ENCODE measurements at regions not wholly inside any gene's neighbourhood (a gene's known extent, or its start where the extent isn't known, plus 50 kb on each side); places are given as distances from the start of the nearest gene placed in this dataset.

DNA sequence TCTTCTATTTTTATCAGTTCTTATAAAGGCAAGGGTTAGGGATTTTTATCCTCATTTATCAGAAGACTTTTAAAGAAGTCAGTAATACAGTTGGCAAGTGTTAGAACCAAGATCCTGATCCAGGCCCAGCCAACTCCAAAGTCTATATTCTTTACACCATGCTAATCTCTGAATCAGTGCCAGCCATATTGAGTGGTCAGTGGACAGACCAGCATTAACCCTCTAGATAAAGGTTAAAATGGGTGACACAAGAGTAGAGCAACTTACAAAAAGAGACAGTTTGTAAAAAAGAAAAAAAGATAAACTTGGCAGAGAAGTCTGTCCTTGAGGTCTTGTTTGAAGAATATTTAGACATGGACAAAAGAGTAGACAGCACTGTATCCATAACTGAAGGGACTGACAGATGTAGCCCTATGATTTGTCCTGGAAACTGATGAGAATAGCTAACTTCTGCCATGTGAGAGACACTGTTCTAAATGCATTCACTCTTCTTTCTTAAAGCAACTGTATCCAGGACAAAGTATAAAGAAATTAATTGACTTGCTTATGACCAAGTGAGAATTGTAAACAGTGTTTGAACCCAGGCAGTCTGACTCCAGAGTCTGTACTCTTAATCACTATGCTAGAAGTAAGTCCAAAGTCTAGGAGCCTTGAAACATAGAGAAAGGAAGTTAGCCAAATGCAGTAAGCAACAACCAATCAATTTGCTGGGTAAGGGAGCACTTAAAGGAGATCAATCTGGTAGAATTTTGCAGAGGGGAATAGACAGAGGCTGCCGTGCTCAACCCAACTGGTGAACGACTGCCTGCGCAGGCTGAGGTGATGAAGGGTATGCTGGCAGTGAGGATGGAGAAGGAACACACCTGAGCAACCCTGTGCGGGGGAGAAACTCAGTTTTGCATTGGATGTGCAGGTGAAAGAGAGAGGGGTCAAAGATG, 103.7 kb downstream of the TTC6 start:
- DNase-seq (no peak), ATAC-seq (ENCODE audit: low read depth) (no peak)
- Mint-ChIP-seq H3K27ac (no peak overlapping the region), H3K27me3 (no peaks in the 10 kb centered on the region), H3K4me3 (no peak overlapping the region), H3K36me3 (ENCODE audit: low read depth) (no peaks in the 10 kb centered on the region), H3K4me1 (no peaks in the 10 kb centered on the region), H3K9me3 (peaks cover 2% of the 10 kb centered on the region)
- TF ChIP-seq, protein P1, sequence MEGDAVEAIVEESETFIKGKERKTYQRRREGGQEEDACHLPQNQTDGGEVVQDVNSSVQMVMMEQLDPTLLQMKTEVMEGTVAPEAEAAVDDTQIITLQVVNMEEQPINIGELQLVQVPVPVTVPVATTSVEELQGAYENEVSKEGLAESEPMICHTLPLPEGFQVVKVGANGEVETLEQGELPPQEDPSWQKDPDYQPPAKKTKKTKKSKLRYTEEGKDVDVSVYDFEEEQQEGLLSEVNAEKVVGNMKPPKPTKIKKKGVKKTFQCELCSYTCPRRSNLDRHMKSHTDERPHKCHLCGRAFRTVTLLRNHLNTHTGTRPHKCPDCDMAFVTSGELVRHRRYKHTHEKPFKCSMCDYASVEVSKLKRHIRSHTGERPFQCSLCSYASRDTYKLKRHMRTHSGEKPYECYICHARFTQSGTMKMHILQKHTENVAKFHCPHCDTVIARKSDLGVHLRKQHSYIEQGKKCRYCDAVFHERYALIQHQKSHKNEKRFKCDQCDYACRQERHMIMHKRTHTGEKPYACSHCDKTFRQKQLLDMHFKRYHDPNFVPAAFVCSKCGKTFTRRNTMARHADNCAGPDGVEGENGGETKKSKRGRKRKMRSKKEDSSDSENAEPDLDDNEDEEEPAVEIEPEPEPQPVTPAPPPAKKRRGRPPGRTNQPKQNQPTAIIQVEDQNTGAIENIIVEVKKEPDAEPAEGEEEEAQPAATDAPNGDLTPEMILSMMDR (IDR thresholded peaks at IDR 0.05) = no peak
- ChIA-PET CTCF (no interaction called here), POLR2A (no interaction called here)
- intact Hi-C loops (cut with micrococcal nuclease) = no loop called here

DNA sequence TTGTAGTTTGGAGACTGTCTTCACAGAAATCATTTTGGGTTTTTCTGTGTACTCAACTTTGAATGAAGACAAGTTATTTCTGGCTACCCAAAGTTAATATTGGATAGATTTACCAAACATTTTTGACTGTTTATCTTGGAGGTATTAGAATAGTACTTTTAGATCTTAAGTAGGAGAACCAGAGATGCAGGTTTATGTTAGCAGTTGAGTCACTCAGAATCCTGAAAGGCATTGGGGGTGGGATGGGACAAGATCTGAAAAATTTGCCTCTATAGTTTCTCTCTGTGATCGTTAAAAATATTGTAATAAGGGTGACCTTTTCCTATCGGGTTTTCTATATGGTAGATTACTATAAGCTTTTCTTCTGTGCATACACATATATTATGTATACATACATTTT, 112.3 kb downstream of the TTC6 start:
- Mint-ChIP-seq H3K4me1 (no peaks in the 10 kb centered on the region), H3K27me3 (no peaks in the 10 kb centered on the region), H3K27ac (no peak overlapping the region), H3K4me3 (no peak overlapping the region), H3K9me3 (no peaks in the 10 kb centered on the region), H3K36me3 (ENCODE audit: low read depth) (no peaks in the 10 kb centered on the region)
- TF ChIP-seq, protein P1 (IDR thresholded peaks at IDR 0.05) = no peak
- ChIA-PET CTCF (no interaction called here), POLR2A (no interaction called here)
- no peak for ATAC-seq (ENCODE audit: low read depth)
- no peak for DNase-seq
- intact Hi-C loops (cut with micrococcal nuclease) = no loop called here

DNA sequence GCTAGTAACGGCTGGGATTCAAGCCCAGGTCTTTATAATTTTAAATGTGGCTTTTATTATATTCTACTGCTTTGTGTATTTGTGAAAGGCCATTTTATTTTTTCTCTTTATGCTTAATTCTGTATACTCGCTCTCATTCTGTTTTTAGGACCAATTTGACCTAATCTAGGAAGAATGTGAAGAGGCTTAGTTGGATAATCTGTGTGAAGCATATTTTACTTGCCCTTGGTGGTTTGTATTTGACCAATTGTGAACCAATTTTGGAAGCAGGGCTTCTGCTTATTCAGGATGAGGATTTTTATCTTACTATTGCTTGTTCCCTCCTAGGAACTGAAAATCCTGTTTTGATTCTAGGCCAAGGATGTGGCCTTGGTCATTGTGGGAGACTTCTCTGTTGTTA, 113.1 kb downstream of the TTC6 start:
- Mint-ChIP-seq H3K9me3 (no peaks in the 10 kb centered on the region), H3K4me1 (no peaks in the 10 kb centered on the region), H3K27ac (no peak overlapping the region), H3K36me3 (ENCODE audit: low read depth) (no peaks in the 10 kb centered on the region), H3K27me3 (no peaks in the 10 kb centered on the region), H3K4me3 (no peak overlapping the region)
- intact Hi-C loops (cut with micrococcal nuclease) = no loop called here
- TF ChIP-seq, protein P1 (IDR thresholded peaks at IDR 0.05) = no peak
- ChIA-PET CTCF (no interaction called here), POLR2A (no interaction called here)
- DNase-seq (no peak), ATAC-seq (ENCODE audit: low read depth) (no peak)

DNA sequence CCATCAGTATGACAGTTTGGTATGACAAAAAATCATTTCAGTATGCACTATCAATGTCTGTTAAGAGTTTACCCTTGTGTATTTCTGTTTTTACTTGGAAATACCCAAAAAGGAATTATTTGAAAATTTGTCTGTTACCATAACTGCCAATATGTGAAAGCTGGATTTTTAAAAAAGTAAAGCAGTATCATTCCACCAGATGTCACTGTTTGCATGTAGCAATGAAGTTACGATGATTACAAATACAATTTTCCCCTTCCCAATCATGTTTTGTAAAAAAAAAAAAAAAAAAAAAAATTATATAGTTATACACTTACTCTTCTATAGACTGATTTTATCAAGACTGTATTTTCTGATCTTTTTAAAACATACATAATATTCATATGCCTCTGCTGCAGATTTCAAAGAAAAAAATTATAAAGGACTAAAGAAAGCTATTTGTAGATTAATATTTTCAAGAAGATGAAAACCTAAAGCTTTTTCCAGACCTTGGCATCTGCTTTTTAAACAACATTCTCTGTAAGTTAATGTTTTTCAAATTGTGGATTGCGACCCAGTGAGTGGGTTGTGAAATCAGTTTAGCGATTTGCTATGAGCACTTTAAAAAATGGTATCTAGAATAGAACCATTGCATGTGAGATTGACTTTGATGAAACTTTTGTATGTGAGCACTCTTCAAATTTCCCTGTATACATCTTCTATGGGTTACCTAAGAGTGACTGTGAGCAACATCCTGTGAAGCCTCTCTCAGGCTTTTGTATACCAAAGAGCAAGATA, 114.2 kb downstream of the TTC6 start:
- no peak overlapping the region for H3K4me3 Mint-ChIP-seq
- CTCF ChIA-PET = no interaction called here
- H3K4me1 Mint-ChIP-seq = no peaks in the 10 kb centered on the region
- no peaks in the 10 kb centered on the region for H3K9me3 Mint-ChIP-seq
- TF ChIP-seq, protein P1 (IDR thresholded peaks at IDR 0.05) = no peak
- H3K27ac Mint-ChIP-seq = no peak overlapping the region
- DNase-seq (no peak), ATAC-seq (ENCODE audit: low read depth) (no peak)
- no peaks in the 10 kb centered on the region for H3K27me3 Mint-ChIP-seq
- H3K36me3 Mint-ChIP-seq (ENCODE audit: low read depth) = no peaks in the 10 kb centered on the region
- POLR2A ChIA-PET = no interaction called here
- intact Hi-C loops (cut with micrococcal nuclease) = no loop called here

DNA sequence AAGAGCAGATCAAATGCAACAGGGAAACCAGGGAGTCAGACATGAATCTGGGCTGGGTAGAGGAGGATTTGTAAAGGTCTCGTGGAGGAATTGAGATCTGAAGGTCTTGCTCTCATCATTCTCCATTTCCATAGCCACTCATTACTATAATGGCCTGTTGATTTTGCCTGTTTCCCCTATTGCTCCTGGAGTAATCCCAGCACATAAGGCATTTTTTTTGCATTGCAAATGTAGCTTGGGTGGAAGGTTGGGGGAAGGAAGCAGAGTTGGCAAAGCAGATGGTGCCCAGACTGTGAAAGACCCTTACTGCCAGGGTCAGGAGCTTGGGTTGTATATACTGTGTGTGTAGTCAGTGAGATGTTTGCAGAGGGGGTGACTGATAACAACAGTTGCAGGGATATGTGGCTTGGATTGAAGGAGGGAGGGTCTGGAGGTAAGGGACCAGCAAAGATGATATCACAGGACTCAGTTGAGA, 116.0 kb downstream of the TTC6 start:
- no peak overlapping the region for H3K27ac Mint-ChIP-seq
- no peaks in the 10 kb centered on the region for H3K27me3 Mint-ChIP-seq
- ATAC-seq (ENCODE audit: low read depth) (no peak), DNase-seq (no peak)
- TF ChIP-seq, protein P1 (IDR thresholded peaks at IDR 0.05) = no peak
- ChIA-PET POLR2A (no interaction called here), CTCF (no interaction called here)
- H3K4me1 Mint-ChIP-seq = no peaks in the 10 kb centered on the region
- no peaks in the 10 kb centered on the region for H3K9me3 Mint-ChIP-seq
- intact Hi-C loops (cut with micrococcal nuclease) = no loop called here
- no peak overlapping the region for H3K4me3 Mint-ChIP-seq
- H3K36me3 Mint-ChIP-seq (ENCODE audit: low read depth) = no peaks in the 10 kb centered on the region
